Neural cell (in vitro differentiated cells): ENCODE measurements at regions not wholly inside any gene's neighbourhood (a gene's known extent, or its start where the extent isn't known, plus 50 kb on each side); places are given as distances from the start of the nearest gene placed in this dataset.

ENCODE experiments used
- H2AFZ ChIP-seq: fragments of 200-600, 300-800 bp; sonication (generic), shearing (Covaris generic); 2 replicates; pipeline ENCODE4 v1.6.0; 2014; ENCODE audit warnings: low read depth, mild to moderate bottlenecking, antibody characterized with exemption, low read length, moderate library complexity
- H3F3A ChIP-seq: fragments of 200-600 bp; shearing (Covaris generic); 2 replicates; pipeline ENCODE4 v1.6.1; 2016; ENCODE audit warnings: mild to moderate bottlenecking, moderate library complexity, mixed read lengths, antibody characterized with exemption, low read length; ENCODE audit not compliant: insufficient read depth, poor library complexity, severe bottlenecking
- H3K27ac ChIP-seq: fragments of 200-600, 300-800 bp; sonication (generic), shearing (Covaris generic); 2 replicates; pipeline ENCODE4 v1.5.1; 2014; ENCODE audit warnings: mild to moderate bottlenecking, low read length, moderate library complexity
- H3K27me3 ChIP-seq: fragments of 300-800, 200-600 bp; sonication (generic), shearing (Covaris generic); 2 replicates; pipeline ENCODE4 v1.6.0; 2014; ENCODE audit warnings: mild to moderate bottlenecking, low read depth, low read length, moderate library complexity; ENCODE audit not compliant: insufficient read depth
- H3K36me3 ChIP-seq: fragments of 300-800, 200-600 bp; sonication (generic), shearing (Covaris generic); 2 replicates; pipeline ENCODE4 v1.5.1; 2014; ENCODE audit warnings: mild to moderate bottlenecking, antibody characterized with exemption, low read length, moderate library complexity; ENCODE audit not compliant: insufficient read depth
- H3K4me2 ChIP-seq: fragments of 300-800, 200-600 bp; sonication (generic), shearing (Covaris generic); 2 replicates; pipeline ENCODE4 v1.6.0; 2014; ENCODE audit warnings: mild to moderate bottlenecking, low read length
- H3K4me3 ChIP-seq: fragments of 300-800, 200-600 bp; sonication (generic), shearing (Covaris generic); 2 replicates; pipeline ENCODE4 v1.5.1; 2014; ENCODE audit warnings: mild to moderate bottlenecking, low read length, moderate library complexity
- H3K79me2 ChIP-seq: fragments of 200-600 bp; shearing (Covaris generic); replicated peaks from 2 replicates; pipeline ENCODE4 v1.6.0; 2014; ENCODE audit warnings: mild to moderate bottlenecking, low read length, moderate library complexity; ENCODE audit not compliant: insufficient read depth
- H3K9ac ChIP-seq: fragments of 300-800, 200-600 bp; sonication (generic), shearing (Covaris generic); 2 replicates; pipeline ENCODE4 v1.6.1; 2016; ENCODE audit warnings: mild to moderate bottlenecking, low read length, mixed read lengths
- H3K9me2 ChIP-seq: fragments of 200-600 bp; shearing (Covaris generic); 2 replicates; pipeline ENCODE4 v1.6.1; 2016; ENCODE audit warnings: mild to moderate bottlenecking, low read length, mixed read lengths; ENCODE audit not compliant: insufficient read depth
- H3K9me3 ChIP-seq: fragments of 200-600, 300-800 bp; sonication (generic), shearing (Covaris generic); 2 replicates; pipeline ENCODE4 v1.6.1; 2016; ENCODE audit warnings: mild to moderate bottlenecking, mixed run types, low read length, moderate library complexity, mixed read lengths
- H4K20me1 ChIP-seq: fragments of 200-600 bp; shearing (Covaris generic); 2 replicates; pipeline ENCODE4 v1.6.1; 2016; ENCODE audit warnings: mild to moderate bottlenecking, mixed run types; ENCODE audit not compliant: insufficient read depth
- CTCF ChIP-seq: fragments of 450-650 bp; IDR thresholded peaks from 2 replicates; pipeline ENCODE4 v1.5.1; 2014; ENCODE audit warnings: antibody characterized with exemption, mild to moderate bottlenecking, moderate library complexity; ENCODE audit not compliant: poor library complexity, severe bottlenecking
- EP300 ChIP-seq: fragments of 450-650 bp; conservative IDR thresholded peaks from 2 replicates; pipeline ENCODE4 v1.6.1; 2014; ENCODE audit warnings: antibody characterized with exemption, mild to moderate bottlenecking, moderate library complexity; ENCODE audit not compliant: poor library complexity, severe bottlenecking
- EZH2 ChIP-seq: fragments of 200-600, 300-800 bp; shearing (Covaris generic), sonication (generic); IDR thresholded peaks from 2 replicates; pipeline ENCODE4 v1.6.1; 2014; ENCODE audit warnings: antibody characterized with exemption, low read length, borderline replicate concordance, mild to moderate bottlenecking; ENCODE audit not compliant: insufficient read depth, poor library complexity, severe bottlenecking
- MXI1 ChIP-seq: fragments of 450-650 bp; conservative IDR thresholded peaks from 2 replicates; pipeline ENCODE4 v1.6.1; 2014; ENCODE audit warnings: antibody characterized with exemption, mild to moderate bottlenecking; ENCODE audit not compliant: poor library complexity, severe bottlenecking
- POLR2AphosphoS5 ChIP-seq: IDR thresholded peaks from 2 replicates; pipeline ENCODE4 v1.6.1; 2012
- RAD21 ChIP-seq: fragments of 450-650 bp; conservative IDR thresholded peaks from 2 replicates; pipeline ENCODE4 v1.6.1; 2014; ENCODE audit warnings: antibody characterized with exemption, mild to moderate bottlenecking, moderate library complexity
- REST ChIP-seq: IDR thresholded peaks from 2 replicates; pipeline ENCODE4 v1.6.1; 2012; ENCODE audit warnings: borderline replicate concordance
- SMC3 ChIP-seq: fragments of 450-650 bp; conservative IDR thresholded peaks from 2 replicates; pipeline ENCODE4 v1.6.1; 2014; ENCODE audit warnings: antibody characterized with exemption, mild to moderate bottlenecking, moderate library complexity; ENCODE audit not compliant: poor library complexity
- TAF1 ChIP-seq: IDR thresholded peaks from 2 replicates; pipeline ENCODE4 v1.6.1; 2012; ENCODE audit warnings: low read depth

DNA sequence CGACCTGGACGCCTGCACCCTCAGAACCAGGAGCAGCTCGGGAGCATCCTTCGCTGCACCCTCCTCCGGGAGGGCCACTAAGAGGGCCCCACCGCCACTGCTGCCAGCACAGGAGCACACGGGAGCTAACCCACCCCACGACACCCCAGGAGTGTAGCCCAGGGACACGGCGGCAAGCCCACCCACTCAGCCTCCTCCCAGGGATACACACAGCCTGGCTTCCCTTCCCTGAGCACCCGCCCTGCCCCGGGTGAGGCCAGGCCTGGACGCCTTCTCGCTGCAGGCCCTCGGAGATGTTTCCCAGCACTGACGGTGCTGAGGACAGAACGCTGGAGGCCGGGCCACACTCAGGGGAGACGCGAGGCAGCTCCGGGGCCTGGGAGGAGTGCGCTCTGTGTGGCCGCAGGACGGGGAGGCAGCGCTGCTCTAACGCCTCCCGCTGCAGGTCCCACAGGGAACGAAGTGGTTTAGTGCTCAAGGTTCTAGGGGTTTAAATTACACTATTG is 190.4 kb downstream of the BRD1 start:
- Histone ChIP-seq H4K20me1 (no peaks in the 10 kb centered on the region), H3K4me3 (no peak overlapping the region), H3K27me3 (no peaks in the 10 kb centered on the region), H2AFZ (no peak overlapping the region), H3K27ac (no peak overlapping the region), H3K79me2 (no peaks in the 10 kb centered on the region), H3K36me3 (no peaks in the 10 kb centered on the region), H3K4me2 (no peak overlapping the region), H3F3A (no peaks in the 10 kb centered on the region), H3K9me3 (no peaks in the 10 kb centered on the region), H3K9me2 (no peaks in the 10 kb centered on the region), H3K9ac (no peak overlapping the region)
- TF ChIP-seq POLR2AphosphoS5: no peak
- no peak for TF ChIP-seq SMC3
- no peak for TF ChIP-seq TAF1
- no peak for TF ChIP-seq EZH2
- no peak for TF ChIP-seq CTCF
- TF ChIP-seq REST: no peak
- TF ChIP-seq RAD21: no peak
- no peak for TF ChIP-seq EP300
- no peak for TF ChIP-seq MXI1

DNA sequence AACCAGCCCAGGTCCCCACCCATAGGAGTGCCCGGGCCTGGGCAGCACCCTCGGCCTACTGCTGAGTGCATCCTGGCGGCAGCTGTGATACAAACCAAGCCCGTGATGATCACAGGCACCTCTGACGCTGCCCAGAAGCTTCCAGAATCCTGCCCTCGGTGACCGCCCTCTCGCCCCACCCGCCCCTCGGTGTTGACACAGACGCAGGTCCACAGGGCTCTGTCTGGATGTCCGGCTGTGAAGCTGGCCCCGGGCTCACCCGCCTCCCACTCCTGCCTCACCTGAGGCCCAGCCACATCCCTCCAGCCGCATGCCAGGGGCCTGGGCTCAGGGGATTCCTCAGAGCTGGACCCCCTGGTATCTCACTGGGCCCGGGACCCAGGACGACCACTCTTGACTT is 191.0 kb downstream of the BRD1 start:
- Histone ChIP-seq H3K27me3 (no peaks in the 10 kb centered on the region), H3K9me3 (no peaks in the 10 kb centered on the region), H3K79me2 (no peaks in the 10 kb centered on the region), H3K27ac (no peak overlapping the region), H2AFZ (no peak overlapping the region), H3K36me3 (no peaks in the 10 kb centered on the region), H3K4me3 (no peak overlapping the region), H3F3A (no peaks in the 10 kb centered on the region), H3K9me2 (no peaks in the 10 kb centered on the region), H3K9ac (no peak overlapping the region), H3K4me2 (no peak overlapping the region), H4K20me1 (no peaks in the 10 kb centered on the region)
- TF ChIP-seq CTCF (no peak), REST (no peak), EZH2 (no peak), SMC3 (no peak), RAD21 (no peak), POLR2AphosphoS5 (no peak), EP300 (no peak), MXI1 (no peak), TAF1 (no peak)
